ENCODE measurements at regions not wholly inside any gene's neighbourhood (a gene's known extent, or its start where the extent isn't known, plus 50 kb on each side); places are given as distances from the start of the nearest gene placed in this dataset.

GRCh38 chr2:106285237-106285829 lies 91.2 kb upstream of the UXS1 start:
- CTCF ChIA-PET = no interaction called here
- H3K36me3 ChIP-seq (ENCODE audit: control insufficient read depth, insufficient read depth, low read length) = no peaks in the 10 kb centered on the region
- peaks cover 2% of the 10 kb centered on the region; the same call in 1 of the 2 replicates for H3K27me3 ChIP-seq (ENCODE audit: control insufficient read depth, insufficient read depth, low read length)
- no peaks in the 10 kb centered on the region for H3K9me3 ChIP-seq (ENCODE audit: control insufficient read depth, insufficient read depth, low read depth, low read length)
- intact Hi-C loops (cut with micrococcal nuclease; ENCODE audit: unreplicated experiment) = no loop called here
- ATAC-seq = no peak
- no peak for TF ChIP-seq SIN3A (IDR thresholded peaks at IDR 0.05; ENCODE audit: borderline replicate concordance, insufficient read depth, low read depth, low read length)
- TF ChIP-seq POLR2AphosphoS5 (IDR thresholded peaks at IDR 0.05; ENCODE audit: low read depth, low read length) = no peak
- TF ChIP-seq REST (IDR thresholded peaks at IDR 0.05; ENCODE audit: insufficient read depth in 1 of 2, low read depth in 2 of 2, low read length in 1 of 2) = no peak
- TF ChIP-seq TCF7L2 (IDR thresholded peaks at IDR 0.05; ENCODE audit: low read depth, low read length) = no peak
- no peak for TF ChIP-seq CTCF (IDR thresholded peaks at IDR 0.05)
- no peak overlapping the region for H3K27ac ChIP-seq (ENCODE audit: low read length)
- in situ Hi-C loops (cut with HindIII; ENCODE audit: low pct_unique_long_range_greater_than_20kb, low sequenced_read_pairs) = no loop called here
- BruUV-seq (replicated peaks) = no TSS peak
- DNase-seq (ENCODE audit: low read depth, low spot score) = no peak
- no peak overlapping the region for H3K4me3 ChIP-seq (ENCODE audit: low read depth in 2 of 2, low read length in 2 of 2)
- POLR2A ChIA-PET = no interaction called here
- no peaks in the 10 kb centered on the region for H3K4me1 ChIP-seq (ENCODE audit: control insufficient read depth, insufficient read depth, low read length)

GRCh38 chr2:106284691-106285202 lies 90.6 kb upstream of the UXS1 start:
- CTCF ChIA-PET = no interaction called here

More at GRCh38 chr2:106284691-106285202, 90.6 kb upstream of the UXS1 start:
- DNase-seq (ENCODE audit: low read depth, low spot score) = no peak
- Histone ChIP-seq H3K4me1 (ENCODE audit: control insufficient read depth, insufficient read depth, low read length) (no peaks in the 10 kb centered on the region), H3K27me3 (ENCODE audit: control insufficient read depth, insufficient read depth, low read length) (peaks cover 2% of the 10 kb centered on the region; the same call in 1 of the 2 replicates), H3K36me3 (ENCODE audit: control insufficient read depth, insufficient read depth, low read length) (no peaks in the 10 kb centered on the region), H3K4me3 (ENCODE audit: low read depth in 2 of 2, low read length in 2 of 2) (no peak overlapping the region), H3K27ac (ENCODE audit: low read length) (no peak overlapping the region), H3K9me3 (ENCODE audit: control insufficient read depth, insufficient read depth, low read depth, low read length) (no peaks in the 10 kb centered on the region)
- BruUV-seq (replicated peaks) = no TSS peak
- intact Hi-C loops (cut with micrococcal nuclease; ENCODE audit: unreplicated experiment) (no loop called here), in situ Hi-C loops (cut with HindIII; ENCODE audit: low pct_unique_long_range_greater_than_20kb, low sequenced_read_pairs) (no loop called here)
- TF ChIP-seq CTCF (IDR thresholded peaks at IDR 0.05) = no peak
- TF ChIP-seq POLR2AphosphoS5 (IDR thresholded peaks at IDR 0.05; ENCODE audit: low read depth, low read length) = no peak
- no peak for TF ChIP-seq REST (IDR thresholded peaks at IDR 0.05; ENCODE audit: insufficient read depth in 1 of 2, low read depth in 2 of 2, low read length in 1 of 2)
- TF ChIP-seq TCF7L2 (IDR thresholded peaks at IDR 0.05; ENCODE audit: low read depth, low read length) = no peak
- TF ChIP-seq SIN3A (IDR thresholded peaks at IDR 0.05; ENCODE audit: borderline replicate concordance, insufficient read depth, low read depth, low read length) = no peak
- POLR2A ChIA-PET = no interaction called here
- no peak for ATAC-seq

Data from Panc1 (cell line).